IMR-90 (cell line): ENCODE measurements at regions not wholly inside any gene's neighbourhood (a gene's known extent, or its start where the extent isn't known, plus 50 kb on each side); places are given as distances from the start of the nearest gene placed in this dataset.

Experiments
- ATAC-seq: fragments of 200-7000 bp; cut with Tn5 transposase; 2 replicates; pipeline ENCODE4 v1.9.1; 2020; ENCODE audit warnings: low read depth, mild to moderate bottlenecking, moderate library complexity
- BruUV-seq: library from RNA; stranded (reverse); fragments of 400-500 nt; replicated peaks from 2 replicates; lab custom pipeline; 2021; lab: Mats Ljungman, UMichigan
- CTCF ChIA-PET: fragments of 300-600 bp; formaldehyde crosslinking; extraction: SDS; loops from one replicate; lab custom pipeline; 2021; ENCODE audit warnings: antibody characterized with exemption; lab: Yijun Ruan, JAX
- POLR2A ChIA-PET: fragments of 300-600 bp; sonication (Branson Sonifier 250); formaldehyde crosslinking; loops from one replicate; lab custom pipeline; 2022; ENCODE audit warnings: antibody characterized with exemption; ENCODE audit not compliant: unreplicated experiment; lab: Charles Lee
- DNase-seq: peaks from one replicate; pipeline ENCODE4 v3.0.0; 2013
- H2AFZ ChIP-seq: replicated peaks from 2 replicates; pipeline ENCODE3; 2013; ENCODE audit warnings: low read length, mild to moderate bottlenecking; ENCODE audit not compliant: poor library complexity
- H2AK5ac ChIP-seq: 2 replicates; pipeline ENCODE4 v1.6.1; 2013; ENCODE audit warnings: low read depth, low read length, inconsistent platforms
- H2AK9ac ChIP-seq: replicated peaks from 2 replicates; pipeline ENCODE3; 2013; ENCODE audit warnings: mild to moderate bottlenecking, low read depth, low read length, moderate library complexity; ENCODE audit not compliant: poor library complexity
- H2BK120ac ChIP-seq: 2 replicates; pipeline ENCODE4 v1.6.1; 2013; ENCODE audit warnings: low read depth, low read length, inconsistent platforms
- H2BK15ac ChIP-seq: 3 replicates; pipeline ENCODE4 v1.6.1; 2013; ENCODE audit warnings: low read depth, low read length, inconsistent platforms
- H2BK20ac ChIP-seq: 2 replicates; pipeline ENCODE4 v1.6.1; 2013; ENCODE audit warnings: low read depth, mild to moderate bottlenecking, inconsistent platforms, low read length, moderate library complexity
- H2BK5ac ChIP-seq: 2 replicates; pipeline ENCODE4 v1.6.1; 2013; ENCODE audit warnings: mild to moderate bottlenecking, low read depth, low read length, inconsistent platforms; ENCODE audit not compliant: poor library complexity, severe bottlenecking
- H3K14ac ChIP-seq: replicated peaks from 2 replicates; pipeline ENCODE4 v1.6.1; 2013; ENCODE audit warnings: low read depth, low read length, inconsistent platforms
- H3K18ac ChIP-seq: 2 replicates; pipeline ENCODE4 v1.6.1; 2013; ENCODE audit warnings: low read depth, low read length, control low read depth
- H3K23ac ChIP-seq: 2 replicates; pipeline ENCODE4 v1.6.1; 2013; ENCODE audit warnings: low read depth, low read length, inconsistent platforms
- H3K27ac ChIP-seq: 2 replicates; pipeline ENCODE4 v1.5.1; 2013; ENCODE audit warnings: mild to moderate bottlenecking, control low read depth, low read length; ENCODE audit not compliant: insufficient read depth
- H3K27me3 ChIP-seq: 2 replicates; pipeline ENCODE4 v1.6.1; 2013; ENCODE audit warnings: low read length; ENCODE audit not compliant: control insufficient read depth, insufficient read depth
- H3K36me3 ChIP-seq: 2 replicates; pipeline ENCODE4 v1.6.1; 2013; ENCODE audit warnings: low read length, mixed read lengths; ENCODE audit not compliant: control insufficient read depth, insufficient read depth
- H3K4ac ChIP-seq: 2 replicates; pipeline ENCODE4 v1.6.1; 2013; ENCODE audit warnings: low read depth, low read length, inconsistent platforms
- H3K4me1 ChIP-seq: 2 replicates; pipeline ENCODE4 v1.6.1; 2013; ENCODE audit warnings: low read length, mixed read lengths; ENCODE audit not compliant: control insufficient read depth, insufficient read depth
- H3K4me2 ChIP-seq: 2 replicates; pipeline ENCODE4 v1.6.1; 2013; ENCODE audit warnings: low read depth, mild to moderate bottlenecking, control low read depth, low read length, moderate library complexity
- H3K4me3 ChIP-seq: 2 replicates; pipeline ENCODE4 v1.5.1; 2013; ENCODE audit warnings: low read depth, mild to moderate bottlenecking, control low read depth, low read length, moderate library complexity; ENCODE audit not compliant: insufficient read depth
- H3K56ac ChIP-seq: 2 replicates; pipeline ENCODE4 v1.6.1; 2013; ENCODE audit warnings: low read length, inconsistent platforms; ENCODE audit not compliant: insufficient read depth; ENCODE audit errors: extremely low read depth
- H3K79me1 ChIP-seq, 2 experiments: 2 replicates each; pipeline ENCODE4 v1.6.1; 2013; ENCODE audit warnings: low read length in 2 of 2, inconsistent platforms in 1 of 2, low read depth in 1 of 2
- H3K9ac ChIP-seq: 2 replicates; pipeline ENCODE4 v1.6.1; 2013; ENCODE audit warnings: low read depth, low read length, control low read depth
- H3K9me1 ChIP-seq: 2 replicates; pipeline ENCODE4 v1.6.1; 2013; ENCODE audit warnings: low read length, inconsistent platforms; ENCODE audit not compliant: insufficient read depth
- H3K9me3 ChIP-seq: 2 replicates; pipeline ENCODE4 v1.6.1; 2013; ENCODE audit warnings: low read length; ENCODE audit not compliant: control insufficient read depth, insufficient read depth
- H4K20me1 ChIP-seq: 2 replicates; pipeline ENCODE4 v1.6.1; 2013; ENCODE audit warnings: low read length, inconsistent platforms; ENCODE audit not compliant: insufficient read depth
- H4K5ac ChIP-seq: 2 replicates; pipeline ENCODE4 v1.6.1; 2013; ENCODE audit warnings: mild to moderate bottlenecking, low read depth, low read length, control low read depth
- H4K8ac ChIP-seq, 2 experiments: 2 replicates each; pipeline ENCODE4 v1.6.1; 2013; ENCODE audit warnings: low read depth in 2 of 2, low read length in 2 of 2, control low read depth in 1 of 2, inconsistent platforms in 1 of 2
- H4K91ac ChIP-seq: 2 replicates; pipeline ENCODE4 v1.6.1; 2013; ENCODE audit warnings: low read depth, low read length, inconsistent platforms; ENCODE audit not compliant: insufficient read depth
- BHLHE40 ChIP-seq: fragments of 150-350 bp; IDR thresholded peaks from 2 replicates; pipeline ENCODE4 v1.6.1; 2016; ENCODE audit warnings: mild to moderate bottlenecking, low read depth, low read length
- CEBPB ChIP-seq: IDR thresholded peaks from 2 replicates; pipeline ENCODE4 v1.6.1; 2012; ENCODE audit warnings: low read depth, low read length, improper control_type of control experiment
- CHD1 ChIP-seq: IDR thresholded peaks from 2 replicates; pipeline ENCODE4 v1.6.1; 2012; ENCODE audit warnings: low read depth, low read length, improper control_type of control experiment
- FOS ChIP-seq: fragments of 150-350 bp; IDR thresholded peaks from 2 replicates; pipeline ENCODE4 v1.6.1; 2016; ENCODE audit warnings: low read depth, low read length
- MAFK ChIP-seq: IDR thresholded peaks from 2 replicates; pipeline ENCODE4 v1.6.1; 2012; ENCODE audit warnings: low read depth, low read length, improper control_type of control experiment
- MAZ ChIP-seq: IDR thresholded peaks from 2 replicates; pipeline ENCODE4 v1.6.1; 2012; ENCODE audit warnings: low read depth, mild to moderate bottlenecking, low read length, improper control_type of control experiment, moderate library complexity, borderline replicate concordance
- MXI1 ChIP-seq: IDR thresholded peaks from 2 replicates; pipeline ENCODE4 v1.6.1; 2012; ENCODE audit warnings: low read depth, mild to moderate bottlenecking, low read length, moderate library complexity, borderline replicate concordance
- NFE2L2 ChIP-seq: fragments of 150-350 bp; IDR thresholded peaks from 2 replicates; pipeline ENCODE4 v1.6.1; 2016; ENCODE audit warnings: low read depth, mild to moderate bottlenecking, low read length
- POLR2A ChIP-seq: IDR thresholded peaks from 2 replicates; pipeline ENCODE4 v1.6.1; 2012; ENCODE audit warnings: mild to moderate bottlenecking, low read depth, low read length
- RCOR1 ChIP-seq: IDR thresholded peaks from 2 replicates; pipeline ENCODE4 v1.6.1; 2012; ENCODE audit warnings: mild to moderate bottlenecking, low read length, improper control_type of control experiment; ENCODE audit not compliant: insufficient replicate concordance
- RFX5 ChIP-seq: IDR thresholded peaks from 2 replicates; pipeline ENCODE4 v1.8.0; 2012; ENCODE audit warnings: low read depth, mild to moderate bottlenecking, low read length, moderate library complexity
- SMC3 ChIP-seq: fragments of 150-350 bp; IDR thresholded peaks from 2 replicates; pipeline ENCODE4 v1.6.1; 2016; ENCODE audit warnings: low read depth, mild to moderate bottlenecking, antibody characterized with exemption, low read length, moderate library complexity
- WGBS, 2 experiments: methylation state at CpG; one replicate each; pipeline versions ENCODE4 v1.1.5 to v1.1.7; 2013; ENCODE audit warnings: missing lambda C conversion rate in 2 of 2; ENCODE audit not compliant: insufficient read length in 1 of 2; ENCODE audit errors: extremely low coverage in 2 of 2; 5-methylcytosine and 5-hydroxymethylcytosine counted together
- dilution Hi-C: fragments of 300-500 bp; cut with HindIII; formaldehyde crosslinking; loops from one replicate; pipeline ENCODE4 v1.14.3; 2018; ENCODE audit warnings: low sequenced_read_pairs; ENCODE audit not compliant: unreplicated experiment
- in situ Hi-C: fragments of 300-500 bp; cut with MboI; formaldehyde crosslinking; loops from 3 replicates; pipeline ENCODE4 v1.14.3; 2019; ENCODE audit warnings: low sequenced_read_pairs, inconsistent platforms, mixed read lengths
- intact Hi-C: fragments of 100-400 bp; cut with micrococcal nuclease; formaldehyde crosslinking; loops from 2 replicates; pipeline ENCODE4 v1.10.0; 2022
- TF ChIP-seq, protein P1 (sequence below): fragments of 150-350 bp; IDR thresholded peaks from 2 replicates; pipeline ENCODE4 v1.6.1; 2017; ENCODE audit warnings: mild to moderate bottlenecking, antibody characterized with exemption, low read length, low read depth
- TF ChIP-seq, protein P2 (sequence below): fragments of 150-350 bp; IDR thresholded peaks from 2 replicates; pipeline ENCODE4 v1.6.1; 2016; ENCODE audit warnings: low read depth, mild to moderate bottlenecking, low read length, moderate library complexity, borderline replicate concordance
- TF ChIP-seq, protein P3 (sequence below): conservative IDR thresholded peaks from 2 replicates; pipeline ENCODE4 v1.5.1; 2012; ENCODE audit warnings: mild to moderate bottlenecking, low read depth, low read length, improper control_type of control experiment

DNA sequence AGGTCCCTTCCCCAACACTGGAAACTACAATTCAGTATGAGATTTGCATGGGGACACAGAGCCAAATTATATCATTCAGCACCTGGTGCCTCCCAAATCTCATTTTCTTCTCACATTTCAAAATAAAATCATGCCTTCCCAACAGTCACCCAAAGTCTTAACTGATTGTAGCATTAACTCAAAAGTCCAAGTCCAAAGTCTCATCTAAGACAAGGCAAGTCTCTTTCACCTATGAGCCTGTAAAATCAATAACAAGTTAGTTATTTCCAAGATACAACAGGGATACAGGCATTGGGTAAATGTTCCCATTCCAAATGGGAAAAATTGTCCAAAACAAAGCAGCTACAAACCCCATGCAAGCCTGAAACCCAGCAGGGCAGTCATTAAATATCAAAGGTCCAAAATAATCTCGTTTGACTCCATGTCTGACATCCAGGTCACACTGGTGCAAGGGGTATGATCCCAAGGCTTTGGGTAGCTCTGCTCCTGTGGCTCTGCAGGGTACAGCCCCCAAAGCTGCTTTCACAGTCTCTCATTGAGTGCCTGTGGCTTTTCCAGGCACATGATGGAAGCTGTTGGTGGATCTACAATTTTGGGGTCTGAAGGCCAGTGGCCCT, 1370.1 kb upstream of the DDX18 start:
- WGBS, 2 experiments, result no CpG with 5 or more reads among the region's 1 CpG
- in situ Hi-C loops (no loop called here), intact Hi-C loops (no loop called here), dilution Hi-C loops (no loop called here)
- H3K4me1 ChIP-seq, result no peaks in the 10 kb centered on the region
- H3K14ac ChIP-seq, result no peak overlapping the region
- no peaks in the 10 kb centered on the region for H3K27me3 ChIP-seq
- peaks cover 3% of the 10 kb centered on the region; the same call in 1 of the 2 replicates for H3K9me3 ChIP-seq
- no peak overlapping the region for H4K91ac ChIP-seq
- H4K20me1 ChIP-seq, result no peaks in the 10 kb centered on the region
- DNase-seq, result no peak
- H2BK15ac ChIP-seq, result no peak overlapping the region
- TF ChIP-seq RCOR1 (no peak), NFE2L2 (no peak), MXI1 (no peak), BHLHE40 (no peak), MAZ (no peak), SMC3 (no peak), CHD1 (no peak), CEBPB (no peak), POLR2A (no peak), RFX5 (no peak), MAFK (no peak), FOS (no peak)
- TF ChIP-seq, protein P1, sequence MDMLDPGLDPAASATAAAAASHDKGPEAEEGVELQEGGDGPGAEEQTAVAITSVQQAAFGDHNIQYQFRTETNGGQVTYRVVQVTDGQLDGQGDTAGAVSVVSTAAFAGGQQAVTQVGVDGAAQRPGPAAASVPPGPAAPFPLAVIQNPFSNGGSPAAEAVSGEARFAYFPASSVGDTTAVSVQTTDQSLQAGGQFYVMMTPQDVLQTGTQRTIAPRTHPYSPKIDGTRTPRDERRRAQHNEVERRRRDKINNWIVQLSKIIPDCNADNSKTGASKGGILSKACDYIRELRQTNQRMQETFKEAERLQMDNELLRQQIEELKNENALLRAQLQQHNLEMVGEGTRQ, result no peak
- TF ChIP-seq, protein P2, sequence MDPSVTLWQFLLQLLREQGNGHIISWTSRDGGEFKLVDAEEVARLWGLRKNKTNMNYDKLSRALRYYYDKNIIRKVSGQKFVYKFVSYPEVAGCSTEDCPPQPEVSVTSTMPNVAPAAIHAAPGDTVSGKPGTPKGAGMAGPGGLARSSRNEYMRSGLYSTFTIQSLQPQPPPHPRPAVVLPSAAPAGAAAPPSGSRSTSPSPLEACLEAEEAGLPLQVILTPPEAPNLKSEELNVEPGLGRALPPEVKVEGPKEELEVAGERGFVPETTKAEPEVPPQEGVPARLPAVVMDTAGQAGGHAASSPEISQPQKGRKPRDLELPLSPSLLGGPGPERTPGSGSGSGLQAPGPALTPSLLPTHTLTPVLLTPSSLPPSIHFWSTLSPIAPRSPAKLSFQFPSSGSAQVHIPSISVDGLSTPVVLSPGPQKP, result no peak
- TF ChIP-seq, protein P3, sequence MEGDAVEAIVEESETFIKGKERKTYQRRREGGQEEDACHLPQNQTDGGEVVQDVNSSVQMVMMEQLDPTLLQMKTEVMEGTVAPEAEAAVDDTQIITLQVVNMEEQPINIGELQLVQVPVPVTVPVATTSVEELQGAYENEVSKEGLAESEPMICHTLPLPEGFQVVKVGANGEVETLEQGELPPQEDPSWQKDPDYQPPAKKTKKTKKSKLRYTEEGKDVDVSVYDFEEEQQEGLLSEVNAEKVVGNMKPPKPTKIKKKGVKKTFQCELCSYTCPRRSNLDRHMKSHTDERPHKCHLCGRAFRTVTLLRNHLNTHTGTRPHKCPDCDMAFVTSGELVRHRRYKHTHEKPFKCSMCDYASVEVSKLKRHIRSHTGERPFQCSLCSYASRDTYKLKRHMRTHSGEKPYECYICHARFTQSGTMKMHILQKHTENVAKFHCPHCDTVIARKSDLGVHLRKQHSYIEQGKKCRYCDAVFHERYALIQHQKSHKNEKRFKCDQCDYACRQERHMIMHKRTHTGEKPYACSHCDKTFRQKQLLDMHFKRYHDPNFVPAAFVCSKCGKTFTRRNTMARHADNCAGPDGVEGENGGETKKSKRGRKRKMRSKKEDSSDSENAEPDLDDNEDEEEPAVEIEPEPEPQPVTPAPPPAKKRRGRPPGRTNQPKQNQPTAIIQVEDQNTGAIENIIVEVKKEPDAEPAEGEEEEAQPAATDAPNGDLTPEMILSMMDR, result no peak
- H2BK120ac ChIP-seq, result no peak overlapping the region
- no peak overlapping the region for H3K18ac ChIP-seq
- no peaks in the 10 kb centered on the region for H3K36me3 ChIP-seq
- H3K9me1 ChIP-seq, result no peaks in the 10 kb centered on the region
- H3K4me2 ChIP-seq, result no peak overlapping the region
- ATAC-seq, result no peak
- H4K5ac ChIP-seq, result no peak overlapping the region
- no peak overlapping the region for H2AK5ac ChIP-seq
- CTCF ChIA-PET, result no interaction called here
- no peak overlapping the region for H2BK20ac ChIP-seq
- no peak overlapping the region for H3K4ac ChIP-seq
- no peak overlapping the region for H2AFZ ChIP-seq
- no peak overlapping the region for H2AK9ac ChIP-seq
- H3K4me3 ChIP-seq, result no peak overlapping the region
- H3K79me1 ChIP-seq, result no peaks in the 10 kb centered on the region
- BruUV-seq, result no TSS peak
- H3K23ac ChIP-seq, result no peak overlapping the region
- no peak overlapping the region for H2BK5ac ChIP-seq
- H3K56ac ChIP-seq, result no peak overlapping the region
- H3K27ac ChIP-seq, result no peak overlapping the region
- no peak overlapping the region for H3K9ac ChIP-seq
- H4K8ac ChIP-seq, result no peak overlapping the region
- POLR2A ChIA-PET, result no interaction called here
